Fibroblast of skin of right biceps (primary cell): ENCODE measurements at regions not wholly inside any gene's neighbourhood (a gene's known extent, or its start where the extent isn't known, plus 50 kb on each side); places are given as distances from the start of the nearest gene placed in this dataset.
"Not testable (repeated sequence)": the region's sequence is repeated elsewhere in the genome, so short reads cannot be mapped to it uniquely, and the experiment has no call there.

Experiments
- DNase-seq: peaks from one replicate; pipeline ENCODE4 v3.0.0-alpha.2; 2013

GRCh38 chr10:85045046-85045445 is 716.7 kb downstream of the CCSER2 start:
- DNase-seq = no peak

DNA sequence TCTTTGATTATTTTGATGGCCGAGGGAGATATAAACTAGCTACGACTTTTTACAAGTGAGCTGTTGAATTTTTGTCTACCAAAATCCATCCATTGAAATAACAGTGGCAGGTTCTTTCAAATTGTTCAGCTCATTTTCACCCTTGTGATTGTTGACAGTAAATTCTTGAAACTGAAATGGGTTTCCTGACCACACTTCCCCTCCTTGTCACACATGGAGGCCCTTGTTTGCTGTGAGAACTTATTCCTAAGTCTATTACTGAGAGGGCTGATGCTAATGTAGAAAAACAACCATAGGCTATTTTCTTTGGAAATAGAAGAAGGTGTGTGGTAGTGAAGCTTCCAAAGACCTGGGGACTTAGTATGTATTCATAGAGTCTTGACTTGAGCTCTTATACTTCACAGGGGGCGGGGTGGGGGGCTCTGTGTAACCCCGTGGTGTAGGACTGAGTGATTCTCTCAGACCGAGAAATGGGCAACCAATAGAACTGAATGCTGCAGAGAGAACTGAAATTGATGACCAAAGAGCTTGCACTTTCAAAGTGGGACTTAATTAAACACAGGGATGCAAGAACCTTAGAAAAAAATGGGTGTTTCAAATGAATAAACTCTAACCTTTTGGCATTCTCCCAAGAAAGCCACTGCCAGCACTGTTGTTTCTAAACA is 718.9 kb downstream of the CCSER2 start:
- no peak for DNase-seq

DNA sequence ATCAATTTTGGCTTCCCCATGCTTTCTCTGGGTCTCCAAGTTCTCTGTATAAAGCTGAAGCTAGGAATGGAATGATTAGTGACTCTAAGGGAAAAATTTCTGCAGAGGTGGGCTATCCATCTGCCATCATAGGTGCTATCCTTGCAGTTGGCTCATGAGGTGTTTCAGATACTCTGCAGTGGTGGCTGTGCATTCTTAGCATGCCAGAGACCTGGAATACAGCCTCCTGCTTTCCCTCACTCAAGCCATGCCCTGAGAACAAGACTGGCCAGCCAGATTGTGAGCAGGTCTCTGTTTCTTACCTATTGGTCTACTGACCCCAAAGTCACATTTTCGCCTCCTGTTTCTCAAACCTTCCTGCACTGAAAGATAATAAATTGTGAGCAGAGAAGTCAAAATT is 719.6 kb downstream of the CCSER2 start:
- DNase-seq = no peak

- no peak for DNase-seq
Measured at GRCh38 chr10:85048644-85049043, 720.3 kb downstream of the CCSER2 start.

DNA sequence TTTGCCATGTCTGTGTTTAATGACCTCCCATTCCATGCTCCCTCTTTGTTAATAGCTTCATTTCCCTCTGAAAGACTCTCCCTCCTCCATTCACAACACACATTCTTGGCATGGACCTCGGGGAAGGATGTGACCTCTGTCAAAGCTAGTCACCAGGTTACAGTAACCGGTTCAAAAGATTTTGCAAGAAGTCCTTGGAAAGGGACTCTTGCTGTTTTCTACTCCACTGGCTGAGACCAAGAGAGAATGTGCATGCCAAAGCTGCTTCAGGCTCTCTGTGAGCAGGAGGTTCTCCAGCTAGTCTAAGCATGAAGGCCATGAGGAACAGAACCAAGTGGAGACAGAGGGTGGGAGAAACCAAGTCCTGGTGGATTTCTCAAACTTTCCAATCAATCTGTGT is 732.6 kb downstream of the CCSER2 start:
- no peak for DNase-seq

DNA sequence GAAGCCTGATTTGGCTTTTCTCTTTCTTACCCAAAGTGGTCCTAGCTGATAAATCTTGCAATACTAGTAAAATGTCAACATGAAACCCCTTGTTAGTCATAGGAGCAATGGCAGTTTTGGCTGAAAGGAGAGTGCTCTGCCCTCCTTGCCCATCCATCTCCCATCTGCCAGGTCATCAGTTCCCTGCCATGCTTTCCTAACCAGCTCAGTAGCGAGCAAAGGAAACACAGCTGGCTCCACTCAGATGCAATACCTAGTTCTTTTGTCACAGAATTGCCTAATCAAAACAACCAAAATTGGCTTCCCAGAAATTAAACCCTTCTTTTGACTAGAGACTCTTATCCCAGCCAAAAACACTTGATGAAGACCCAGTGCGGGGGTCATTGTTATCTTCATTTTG is 733.0 kb downstream of the CCSER2 start:
- no peak for DNase-seq

DNA sequence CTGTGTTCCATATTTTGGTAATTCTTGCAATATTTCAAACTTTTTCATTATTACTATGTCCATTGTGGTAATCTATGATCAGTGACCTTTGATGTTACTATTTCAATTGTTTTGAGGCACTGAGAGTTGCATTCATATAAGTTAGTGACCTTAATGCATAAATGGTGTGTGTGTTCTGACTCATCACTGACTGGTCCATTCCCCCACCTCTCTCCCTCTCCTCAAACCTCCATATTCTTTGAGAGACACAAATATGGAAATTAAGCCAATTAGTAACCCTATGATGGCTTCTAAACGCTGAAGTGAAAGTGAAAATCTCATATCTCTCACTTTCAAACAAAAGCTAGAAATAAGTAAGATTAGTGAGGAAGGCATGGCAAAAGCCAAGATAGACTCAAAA is 739.6 kb downstream of the CCSER2 start:
- DNase-seq = no peak

GRCh38 chr10:85080934-85081333 is 752.5 kb downstream of the CCSER2 start:
- DNase-seq = no peak

- DNase-seq = no peak
Measured at GRCh38 chr10:85098835-85099521, 770.6 kb downstream of the CCSER2 start.

DNA sequence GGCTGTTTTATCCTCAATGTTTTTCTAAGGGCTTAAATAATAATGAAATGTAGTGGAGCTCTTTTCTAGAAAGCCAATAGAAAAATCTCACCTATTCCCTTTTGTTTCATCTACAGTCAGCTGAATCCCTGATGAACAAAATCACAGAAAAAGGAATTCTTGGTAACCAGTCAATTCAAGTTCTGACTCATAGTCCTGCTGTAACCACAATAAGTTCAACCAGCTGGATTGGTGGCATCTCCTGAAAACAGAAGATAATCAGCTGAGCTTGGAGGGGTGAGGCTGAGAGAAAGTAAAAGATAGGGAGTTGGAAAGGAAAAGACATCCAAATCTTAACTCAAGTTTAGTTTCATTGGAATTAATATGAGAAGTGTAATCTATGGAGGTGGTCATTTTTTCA is 772.1 kb downstream of the CCSER2 start:
- no peak for DNase-seq

DNA sequence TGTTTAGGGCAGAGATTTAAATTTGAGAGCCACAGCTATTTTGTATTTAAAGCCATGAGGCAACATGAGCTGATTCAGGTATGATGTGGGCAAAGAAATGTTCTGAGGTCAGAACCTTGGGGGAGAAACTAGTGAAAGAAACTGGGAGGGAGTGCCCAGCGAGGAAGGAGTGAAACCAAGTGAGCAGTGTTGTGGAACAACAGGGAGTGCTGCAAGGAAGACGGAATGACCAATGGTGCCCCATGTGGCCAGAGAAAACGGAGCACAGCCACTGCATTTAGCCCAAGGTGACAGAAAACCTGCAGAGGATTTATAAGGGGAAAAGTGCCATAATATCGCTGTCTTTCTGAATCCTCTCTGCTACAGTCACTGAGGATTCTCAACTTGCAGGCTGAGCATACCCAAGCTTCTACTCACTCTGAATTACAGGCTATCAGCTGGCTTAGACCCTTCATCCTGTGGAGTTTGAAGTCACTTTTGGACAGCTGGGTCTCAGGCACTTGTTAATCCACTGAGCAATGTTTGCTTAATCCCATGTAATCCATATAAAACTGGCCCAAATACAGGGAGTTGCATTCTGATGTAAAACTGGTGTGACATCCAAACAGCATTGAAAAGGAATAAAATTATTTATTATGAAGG is 777.3 kb downstream of the CCSER2 start:
- DNase-seq = no peak

DNA sequence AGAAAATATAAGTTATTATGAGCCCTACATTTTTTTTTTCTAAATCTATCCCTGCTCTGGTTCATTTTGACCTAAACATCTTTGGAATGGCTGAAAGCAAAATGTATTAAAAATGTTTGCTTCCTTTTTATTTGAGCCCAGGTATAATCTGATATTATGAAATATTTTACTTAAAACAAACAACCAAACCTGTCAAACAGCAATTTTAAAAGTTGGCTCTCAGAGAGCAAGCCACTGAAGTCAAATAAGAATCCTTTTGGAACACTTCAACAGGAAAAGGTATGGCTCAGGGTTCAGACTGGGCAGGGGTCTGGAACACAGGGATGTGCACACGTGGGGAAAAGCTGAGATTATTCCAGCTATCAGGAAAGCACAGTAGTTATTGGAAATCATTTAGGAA is 782.9 kb downstream of the CCSER2 start:
- no peak for DNase-seq

DNA sequence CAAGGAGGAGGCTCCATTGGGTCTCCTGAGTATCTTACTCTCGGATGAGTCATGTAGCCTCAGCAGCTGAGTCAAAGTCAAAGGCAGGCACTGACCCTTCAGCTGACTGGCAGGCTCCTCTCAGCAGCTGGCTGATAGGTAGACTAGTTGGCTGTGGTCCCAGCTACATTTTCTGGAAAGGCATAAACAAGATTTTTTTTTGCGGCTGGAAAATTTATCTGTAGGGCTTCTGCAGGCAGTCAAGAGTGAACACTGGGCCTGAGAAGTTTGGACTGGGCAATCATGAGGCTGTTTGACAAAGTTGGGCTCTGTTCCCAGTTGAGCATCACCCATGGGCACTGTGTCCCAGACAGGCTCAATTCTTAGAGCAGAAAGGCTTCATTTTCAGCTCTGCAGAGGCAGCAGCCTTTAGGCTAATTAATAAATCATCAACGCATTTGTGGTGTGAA is 796.2 kb downstream of the CCSER2 start:
- DNase-seq = no peak

DNA sequence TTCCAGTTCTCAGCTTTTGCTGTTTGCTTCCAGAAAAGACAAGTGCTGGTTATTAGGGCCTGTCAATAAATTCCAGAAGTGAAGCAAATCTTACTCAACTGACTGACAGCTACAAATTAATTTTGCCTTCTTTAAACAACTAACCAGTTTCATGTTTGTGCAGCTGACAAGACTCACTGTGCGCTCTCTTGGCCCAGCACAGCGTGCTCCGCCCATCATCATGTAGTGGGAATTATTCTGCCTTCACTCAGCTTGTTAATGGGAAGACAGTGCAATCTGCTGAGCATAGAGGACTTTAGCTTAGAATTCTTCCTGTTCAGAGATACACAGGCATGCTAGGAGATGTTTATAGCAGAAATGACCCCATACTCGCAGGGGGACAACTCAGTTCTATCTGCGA is 808.9 kb downstream of the CCSER2 start:
- DNase-seq = no peak

- DNase-seq = no peak
Measured at GRCh38 chr10:85138046-85138445, 809.7 kb downstream of the CCSER2 start.

GRCh38 chr10:85139124-85139523 is 810.7 kb downstream of the CCSER2 start:
- no peak for DNase-seq

DNA sequence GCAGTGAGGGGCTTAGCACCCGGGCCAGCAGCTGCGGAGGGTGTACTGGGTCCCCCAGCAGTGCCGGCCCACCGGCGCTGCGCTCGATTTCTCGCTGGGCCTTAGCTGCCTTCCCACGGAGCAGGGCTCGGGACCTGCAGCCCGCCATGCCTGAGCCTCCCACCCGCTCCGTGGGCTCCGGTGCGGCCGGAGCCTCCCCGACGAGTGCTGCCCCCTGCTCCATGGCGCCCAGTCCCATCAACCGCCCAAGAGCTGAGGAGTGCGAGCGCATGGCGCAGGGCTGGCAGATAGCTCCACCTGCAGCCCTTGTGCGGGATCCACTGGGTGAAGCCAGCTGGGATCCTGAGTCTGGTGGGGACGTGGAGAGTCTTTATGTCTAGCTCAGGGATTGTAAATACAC is 813.1 kb downstream of the CCSER2 start:
- not testable (repeated sequence) for DNase-seq

DNA sequence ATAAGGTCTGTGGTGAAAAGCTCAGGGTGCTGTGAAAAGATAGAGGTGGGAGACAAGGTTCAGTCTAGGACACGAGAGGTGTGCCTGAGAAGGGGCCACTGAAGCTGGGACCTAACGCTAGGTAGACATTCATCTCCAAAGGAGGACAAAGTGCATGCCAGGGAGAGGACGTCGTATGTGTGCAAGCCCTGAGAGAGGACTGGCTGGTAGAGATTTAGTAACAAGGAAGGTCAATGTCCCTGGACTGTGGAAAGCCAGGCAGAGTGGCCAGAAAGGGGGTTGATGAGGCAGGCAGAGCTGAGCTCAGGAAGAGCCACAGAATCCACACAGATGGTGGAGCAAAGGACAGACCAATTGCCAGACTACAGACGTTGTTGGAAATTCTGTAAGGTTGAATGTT is 817.6 kb downstream of the CCSER2 start:
- DNase-seq = no peak

GRCh38 chr10:85147346-85148250 is 819.2 kb downstream of the CCSER2 start:
- no peak for DNase-seq

GRCh38 chr10:85148693-85149640 is 820.6 kb downstream of the CCSER2 start:
- DNase-seq = no peak

- no peak for DNase-seq
Measured at GRCh38 chr10:85149766-85150165, 821.4 kb downstream of the CCSER2 start.

- no peak for DNase-seq
Measured at GRCh38 chr10:85151506-85151905, 823.1 kb downstream of the CCSER2 start.
